HCT116 (cell line): ENCODE measurements at regions not wholly inside any gene's neighbourhood (a gene's known extent, or its start where the extent isn't known, plus 50 kb on each side); places are given as distances from the start of the nearest gene placed in this dataset.

Experiments
- ATAC-seq: fragments of 200-7000 bp; cut with Tn5 transposase; 2 replicates; pipeline ENCODE4 v1.9.1; 2020; ENCODE audit warnings: mild to moderate bottlenecking, moderate library complexity
- BruUV-seq: library from RNA; stranded (reverse); fragments of 400-500 nt; replicated peaks from 2 replicates; lab custom pipeline; 2021; lab: Mats Ljungman, UMichigan
- CTCF ChIA-PET: fragments of 300-600 bp; sonication (Branson Sonifier 250); formaldehyde crosslinking; loops from one replicate; lab custom pipeline; 2021; ENCODE audit warnings: antibody characterized with exemption; lab: Charles Lee
- POLR2A ChIA-PET: fragments of 300-600, 350-600 bp; sonication (Branson Sonifier 250); formaldehyde crosslinking; loops from one replicate; lab custom pipeline; 2021; ENCODE audit warnings: antibody characterized with exemption; lab: Charles Lee
- RAD21 ChIA-PET, 2 experiments: fragments of 300-600 bp; sonication (Branson Sonifier 250); formaldehyde crosslinking; loops; one replicate each; lab custom pipeline; 2023; ENCODE audit warnings: low total read pairs in 2 of 2; ENCODE audit not compliant: uncharacterized antibody in 2 of 2, unreplicated experiment in 2 of 2, low non-redundant PET in 1 of 2; lab: Charles Lee
- DNase-seq: peaks from one replicate; pipeline ENCODE4 v3.0.0-alpha.2; 2010; ENCODE audit warnings: low read depth, low spot score
- H2AFZ ChIP-seq: fragments of 200-600 bp; shearing (Covaris generic), sonication (generic); 2 replicates; pipeline ENCODE4 v1.6.1; 2017; ENCODE audit warnings: low read depth, mixed run types, mixed read lengths, antibody characterized with exemption, low read length; ENCODE audit not compliant: poor library complexity, severe bottlenecking
- H3K27ac ChIP-seq: 2 replicates; pipeline ENCODE4 v1.5.1; 2012; ENCODE audit warnings: low read depth, low read length
- H3K27me3 ChIP-seq: fragments of 200-600 bp; sonication (generic); 2 replicates; pipeline ENCODE4 v1.6.1; 2016; ENCODE audit warnings: mixed run types, low read length, mixed read lengths; ENCODE audit not compliant: insufficient read depth
- H3K36me3 ChIP-seq, 2 experiments: fragments of 200-500 bp in 1 of 2; fragments of 200-600 bp in 1 of 2; sonication (Bioruptor generic) in 1 of 2; sonication (generic) in 1 of 2; 2 replicates each; pipeline versions ENCODE4 v1.5.1 to v1.6.1; 2014 to 2016; ENCODE audit warnings: low read length in 2 of 2, inconsistent platforms in 1 of 2, mixed read lengths in 1 of 2, mixed run types in 1 of 2; ENCODE audit not compliant: insufficient read depth in 2 of 2, control insufficient read depth in 1 of 2
- H3K4me1 ChIP-seq, 2 experiments: fragments of 200-600 bp in 1 of 2; sonication (generic) in 1 of 2; 2 replicates each; pipeline versions ENCODE4 v1.5.1 to v1.6.1; 2012 to 2017; ENCODE audit warnings: low read length in 2 of 2, inconsistent platforms in 1 of 2, mild to moderate bottlenecking in 1 of 2, mixed read lengths in 1 of 2, mixed run types in 1 of 2, moderate library complexity in 1 of 2; ENCODE audit not compliant: insufficient read depth in 2 of 2, control insufficient read depth in 1 of 2
- H3K4me2 ChIP-seq: fragments of 200-600 bp; sonication (generic); 2 replicates; pipeline ENCODE4 v1.6.1; 2017; ENCODE audit warnings: mixed run types, low read length, mixed read lengths
- H3K4me3 ChIP-seq, 2 experiments: fragments of 200-600 bp in 1 of 2; sonication (generic) in 1 of 2; replicated peaks in 1 of 2; 2 replicates each; pipeline ENCODE4 v1.5.1; 2011 to 2016; ENCODE audit warnings: low read length in 2 of 2, control low read depth in 1 of 2, low read depth in 1 of 2, mild to moderate bottlenecking in 1 of 2, mixed read lengths in 1 of 2, mixed run types in 1 of 2
- H3K79me2 ChIP-seq: fragments of 200-600 bp; sonication (generic); 2 replicates; pipeline ENCODE4 v1.6.1; 2017; ENCODE audit warnings: mild to moderate bottlenecking, mixed run types, low read length, moderate library complexity, mixed read lengths; ENCODE audit not compliant: insufficient read depth
- H3K9ac ChIP-seq: fragments of 200-600 bp; sonication (generic); 2 replicates; pipeline ENCODE4 v1.6.1; 2016; ENCODE audit warnings: low read length, mixed read lengths
- H3K9me2 ChIP-seq: fragments of 200-600 bp; sonication (generic), shearing (Covaris generic); 2 replicates; pipeline ENCODE4 v1.6.1; 2017; ENCODE audit warnings: mixed run types, mild to moderate bottlenecking, moderate library complexity; ENCODE audit not compliant: insufficient read depth
- H3K9me3 ChIP-seq, 2 experiments: fragments of 200-500 bp in 1 of 2; fragments of 200-600 bp in 1 of 2; sonication (Bioruptor generic) in 1 of 2; sonication (generic) in 1 of 2; 2 replicates each; pipeline ENCODE4 v1.6.1; 2014 to 2017; ENCODE audit warnings: low read length in 2 of 2, mixed read lengths in 2 of 2, inconsistent platforms in 1 of 2, low read depth in 1 of 2, mild to moderate bottlenecking in 1 of 2, mixed run types in 1 of 2, moderate library complexity in 1 of 2; ENCODE audit not compliant: control insufficient read depth in 1 of 2, insufficient read depth in 1 of 2
- H4K20me1 ChIP-seq: fragments of 200-600 bp; sonication (generic), shearing (Covaris generic); 2 replicates; pipeline ENCODE4 v1.6.1; 2017; ENCODE audit warnings: mixed run types, mild to moderate bottlenecking, moderate library complexity; ENCODE audit not compliant: insufficient read depth
- ELF1 ChIP-seq: IDR thresholded peaks from 2 replicates; pipeline ENCODE4 v1.6.1; 2012; ENCODE audit warnings: low read depth, borderline replicate concordance
- EZH2 ChIP-seq: fragments of 200-600 bp; sonication (generic); IDR thresholded peaks from 2 replicates; pipeline ENCODE4 v1.6.1; 2017; ENCODE audit warnings: antibody characterized with exemption, mixed run types
- EZH2phosphoT487 ChIP-seq: fragments of 200-600 bp; IDR thresholded peaks from 2 replicates; pipeline ENCODE4 v1.6.1; 2018; ENCODE audit warnings: antibody characterized with exemption, borderline replicate concordance
- POLR2A ChIP-seq: IDR thresholded peaks from 2 replicates; pipeline ENCODE4 v1.7.0; 2011; ENCODE audit warnings: borderline replicate concordance; ENCODE audit not compliant: insufficient read depth, insufficient read length; ENCODE audit errors: extremely low read depth
- POLR2AphosphoS5 ChIP-seq: IDR thresholded peaks from 2 replicates; pipeline ENCODE4 v1.6.1; 2011; ENCODE audit warnings: mild to moderate bottlenecking, low read depth, low read length, moderate library complexity
- SIN3A ChIP-seq: IDR thresholded peaks from 2 replicates; pipeline ENCODE4 v1.6.1; 2012; ENCODE audit warnings: low read depth
- intact Hi-C: fragments of 100-400 bp; cut with micrococcal nuclease; formaldehyde crosslinking; loops from 2 replicates; pipeline ENCODE4 v1.10.0; 2022
- TF ChIP-seq, protein P1 (sequence below): IDR thresholded peaks from 2 replicates; pipeline ENCODE4 v1.6.1; 2012; ENCODE audit warnings: low read depth
- TF ChIP-seq, protein P2 (sequence below): IDR thresholded peaks from 2 replicates; pipeline ENCODE4 v1.6.1; 2012

GRCh38 chr20:6841128-6841527 lies 73.6 kb downstream of the BMP2 start:
- ATAC-seq (no peak), DNase-seq (no peak)
- H3K79me2 ChIP-seq, result no peaks in the 10 kb centered on the region
- H2AFZ ChIP-seq, result no peak overlapping the region
- H3K27me3 ChIP-seq, result no peaks in the 10 kb centered on the region
- no peak overlapping the region for H3K4me2 ChIP-seq
- H4K20me1 ChIP-seq, result no peaks in the 10 kb centered on the region
- intact Hi-C loops, result no loop called here
- CTCF ChIA-PET, result interaction anchor here (1.1 kb wide), 1 partner anchor 11 kb away, joined by 4 read pairs; no protein-coding TSS in a partner anchor
- H3K9me2 ChIP-seq, result no peaks in the 10 kb centered on the region
- RAD21 ChIA-PET, result no interaction called here
- no peaks in the 10 kb centered on the region for H3K36me3 ChIP-seq
- H3K4me1 ChIP-seq, result no peaks in the 10 kb centered on the region
- POLR2A ChIA-PET, result no interaction called here
- TF ChIP-seq ELF1 (no peak), EZH2phosphoT487 (no peak), POLR2A (no peak), POLR2AphosphoS5 (no peak), SIN3A (no peak), EZH2 (no peak)
- TF ChIP-seq, protein P1, sequence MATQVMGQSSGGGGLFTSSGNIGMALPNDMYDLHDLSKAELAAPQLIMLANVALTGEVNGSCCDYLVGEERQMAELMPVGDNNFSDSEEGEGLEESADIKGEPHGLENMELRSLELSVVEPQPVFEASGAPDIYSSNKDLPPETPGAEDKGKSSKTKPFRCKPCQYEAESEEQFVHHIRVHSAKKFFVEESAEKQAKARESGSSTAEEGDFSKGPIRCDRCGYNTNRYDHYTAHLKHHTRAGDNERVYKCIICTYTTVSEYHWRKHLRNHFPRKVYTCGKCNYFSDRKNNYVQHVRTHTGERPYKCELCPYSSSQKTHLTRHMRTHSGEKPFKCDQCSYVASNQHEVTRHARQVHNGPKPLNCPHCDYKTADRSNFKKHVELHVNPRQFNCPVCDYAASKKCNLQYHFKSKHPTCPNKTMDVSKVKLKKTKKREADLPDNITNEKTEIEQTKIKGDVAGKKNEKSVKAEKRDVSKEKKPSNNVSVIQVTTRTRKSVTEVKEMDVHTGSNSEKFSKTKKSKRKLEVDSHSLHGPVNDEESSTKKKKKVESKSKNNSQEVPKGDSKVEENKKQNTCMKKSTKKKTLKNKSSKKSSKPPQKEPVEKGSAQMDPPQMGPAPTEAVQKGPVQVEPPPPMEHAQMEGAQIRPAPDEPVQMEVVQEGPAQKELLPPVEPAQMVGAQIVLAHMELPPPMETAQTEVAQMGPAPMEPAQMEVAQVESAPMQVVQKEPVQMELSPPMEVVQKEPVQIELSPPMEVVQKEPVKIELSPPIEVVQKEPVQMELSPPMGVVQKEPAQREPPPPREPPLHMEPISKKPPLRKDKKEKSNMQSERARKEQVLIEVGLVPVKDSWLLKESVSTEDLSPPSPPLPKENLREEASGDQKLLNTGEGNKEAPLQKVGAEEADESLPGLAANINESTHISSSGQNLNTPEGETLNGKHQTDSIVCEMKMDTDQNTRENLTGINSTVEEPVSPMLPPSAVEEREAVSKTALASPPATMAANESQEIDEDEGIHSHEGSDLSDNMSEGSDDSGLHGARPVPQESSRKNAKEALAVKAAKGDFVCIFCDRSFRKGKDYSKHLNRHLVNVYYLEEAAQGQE, result no peak
- TF ChIP-seq, protein P2, sequence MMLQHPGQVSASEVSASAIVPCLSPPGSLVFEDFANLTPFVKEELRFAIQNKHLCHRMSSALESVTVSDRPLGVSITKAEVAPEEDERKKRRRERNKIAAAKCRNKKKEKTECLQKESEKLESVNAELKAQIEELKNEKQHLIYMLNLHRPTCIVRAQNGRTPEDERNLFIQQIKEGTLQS, result no peak
- H3K4me3 ChIP-seq, result no peak overlapping the region
- no peak overlapping the region for H3K27ac ChIP-seq
- no TSS peak for BruUV-seq
- H3K9ac ChIP-seq, result no peak overlapping the region
- H3K9me3 ChIP-seq, result peaks cover 0 to 12% of the 10 kb centered on the region in 2 experiments; a peak in 1 of 4 replicates
